H1 (cell line): ENCODE measurements at regions not wholly inside any gene's neighbourhood (a gene's known extent, or its start where the extent isn't known, plus 50 kb on each side); places are given as distances from the start of the nearest gene placed in this dataset.

Experiments used
- ATF2 ChIP-seq: IDR thresholded peaks from 2 replicates; pipeline ENCODE4 v1.6.1; 2012; ENCODE audit warnings: low read length, inconsistent platforms
- CREB1 ChIP-seq: IDR thresholded peaks from 2 replicates; pipeline ENCODE4 v1.6.1; 2012; ENCODE audit warnings: inconsistent platforms
- GABPA ChIP-seq: IDR thresholded peaks from 2 replicates; pipeline ENCODE4 v1.6.1; 2011; ENCODE audit warnings: mild to moderate bottlenecking, low read length, moderate library complexity, borderline replicate concordance; ENCODE audit not compliant: insufficient read depth
- PHF8 ChIP-seq: fragments of 200-600 bp; sonication (generic); conservative IDR thresholded peaks from 2 replicates; pipeline ENCODE4 v1.7.1; 2012; ENCODE audit warnings: low read depth, mild to moderate bottlenecking, inconsistent platforms, low read length, moderate library complexity
- POLR2A ChIP-seq, 2 experiments: IDR thresholded peaks; 1 replicate in 1 of 2; 2 replicates in 1 of 2; pipeline ENCODE4 v1.6.1; 2011; ENCODE audit warnings: low read depth in 2 of 2, low read length in 2 of 2, mild to moderate bottlenecking in 2 of 2; ENCODE audit errors: control extremely low read depth in 1 of 2
- ZNF274 ChIP-seq: IDR thresholded peaks from 2 replicates; pipeline ENCODE4 v1.7.0; 2012; ENCODE audit warnings: low read length, borderline replicate concordance; ENCODE audit errors: extremely low read depth

DNA sequence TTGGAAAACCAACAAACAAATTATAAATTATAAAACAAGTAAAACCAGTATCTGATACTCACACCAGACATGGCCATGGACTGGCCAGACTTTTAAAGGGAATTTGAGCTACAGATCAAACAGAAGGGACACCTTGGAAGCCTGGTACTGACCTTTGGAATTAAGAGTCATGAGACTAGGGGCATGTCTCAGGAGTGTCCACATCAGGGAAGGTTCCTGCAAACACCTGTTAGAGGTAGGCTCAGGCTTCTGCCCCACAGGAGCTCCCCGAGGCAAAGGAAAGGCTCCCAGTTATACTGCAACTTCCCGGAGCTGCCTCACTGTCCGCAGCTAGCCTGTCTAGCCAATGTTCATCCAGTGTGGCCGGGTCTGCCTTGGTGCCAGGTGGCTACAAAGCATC, 290.1 kb downstream of the BUD13 start (continued):
- no peak for TF ChIP-seq ATF2
- no peak for TF ChIP-seq PHF8
- TF ChIP-seq POLR2A (IDR thresholded peaks at IDR 0.05; ENCODE audit: control extremely low read depth in 1 of 2, low read depth in 2 of 2, low read length in 2 of 2) = no peak
- TF ChIP-seq CREB1 = no peak
- TF ChIP-seq ZNF274 = no peak
- no peak for TF ChIP-seq GABPA
